GM18498 (cell line): ENCODE measurements at regions not wholly inside any gene's neighbourhood (a gene's known extent, or its start where the extent isn't known, plus 50 kb on each side); places are given as distances from the start of the nearest gene placed in this dataset.
"Not testable (repeated sequence)": the region's sequence is repeated elsewhere in the genome, so short reads cannot be mapped to it uniquely, and the experiment has no call there.

ENCODE experiments used
- ATAC-seq: cut with Tn5 transposase; IDR thresholded peaks from one replicate; pipeline ENCODE4 v1.9.1; 2021; ENCODE audit warnings: mild to moderate bottlenecking, moderate library complexity; ENCODE audit not compliant: unreplicated experiment

DNA sequence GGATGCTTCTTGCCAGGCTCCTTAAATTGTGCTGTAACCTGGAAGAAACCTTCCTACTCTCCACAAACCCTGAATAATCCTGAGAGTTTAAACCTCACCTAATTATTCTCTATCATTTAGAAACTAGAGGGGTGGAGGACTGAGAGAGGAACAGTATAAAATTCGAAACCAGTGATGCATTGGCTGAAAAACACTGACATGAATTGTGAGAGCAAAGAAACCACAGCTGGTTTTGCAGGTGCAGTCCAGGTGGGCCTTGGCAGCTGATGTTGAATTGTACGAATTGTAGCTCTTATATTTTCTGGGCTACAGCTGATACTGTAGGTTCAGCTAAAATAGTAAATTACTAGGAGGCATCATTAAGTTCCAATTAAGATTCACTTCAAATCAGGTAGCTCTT lies 227.0 kb upstream of the SLITRK5 start:
- ATAC-seq: peak; percentile 44

- ATAC-seq: no peak
Measured at GRCh38 chr13:87452281-87452680, 218.9 kb upstream of the SLITRK5 start.

DNA sequence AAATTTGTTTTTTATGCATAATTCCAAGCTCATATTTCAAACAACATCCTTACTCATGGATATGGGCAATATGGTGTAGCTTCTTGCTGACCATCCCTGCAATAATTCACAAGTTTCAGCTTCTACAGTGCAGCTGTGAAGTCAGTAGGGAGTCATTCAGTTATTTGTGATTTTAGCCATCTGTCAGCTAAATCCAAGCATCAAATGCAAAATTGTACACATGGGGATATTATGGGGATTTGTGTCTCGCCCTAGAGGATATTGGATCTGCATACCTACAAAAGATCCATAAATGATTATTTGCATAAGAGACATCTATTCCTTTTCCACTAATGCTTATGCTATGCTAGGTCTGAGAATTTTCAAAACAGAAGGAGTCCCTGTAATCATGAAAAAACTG lies 217.9 kb upstream of the SLITRK5 start:
- ATAC-seq: no peak

- ATAC-seq: no peak
Measured at GRCh38 chr13:87459419-87459818, 211.8 kb upstream of the SLITRK5 start.

DNA sequence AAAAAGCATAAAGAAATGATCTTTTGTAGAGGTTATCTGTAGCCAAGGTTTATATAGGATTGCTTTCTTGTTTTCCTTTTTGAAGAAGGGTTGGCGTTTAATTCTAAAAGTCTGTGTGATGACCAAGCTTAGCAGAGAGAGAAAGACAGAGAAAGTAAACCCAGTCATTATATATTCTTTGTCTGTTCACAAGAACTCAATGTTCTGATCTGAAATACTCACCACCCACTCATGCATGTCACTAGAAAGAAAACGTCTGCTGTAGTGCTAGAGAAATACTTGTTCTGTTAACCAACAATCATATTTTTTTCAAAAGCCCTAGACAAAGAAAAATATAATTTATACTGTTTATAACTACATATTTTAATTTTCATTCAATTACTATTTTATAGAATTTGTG lies 173.7 kb upstream of the SLITRK5 start:
- no peak for ATAC-seq

GRCh38 chr13:87498681-87499080 lies 172.5 kb upstream of the SLITRK5 start:
- ATAC-seq: no peak

DNA sequence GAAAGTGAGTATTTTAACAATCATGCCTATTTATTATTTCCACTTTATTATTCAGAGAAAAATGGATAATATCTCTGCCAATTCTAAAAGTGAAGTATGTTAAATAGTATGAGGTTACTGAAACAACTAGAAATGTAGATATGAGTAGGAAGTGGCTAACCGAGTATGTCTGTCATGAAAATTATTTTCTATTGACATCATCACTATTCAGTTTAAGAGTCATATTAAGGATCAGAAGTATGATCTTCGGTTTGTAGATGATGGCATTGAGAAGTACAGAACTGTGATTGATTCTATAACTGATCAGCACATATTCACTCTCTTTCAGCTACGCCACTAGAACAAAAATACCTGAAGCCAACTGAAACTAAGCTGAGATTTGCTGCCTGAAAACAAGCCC lies 146.4 kb upstream of the SLITRK5 start:
- ATAC-seq: no peak

DNA sequence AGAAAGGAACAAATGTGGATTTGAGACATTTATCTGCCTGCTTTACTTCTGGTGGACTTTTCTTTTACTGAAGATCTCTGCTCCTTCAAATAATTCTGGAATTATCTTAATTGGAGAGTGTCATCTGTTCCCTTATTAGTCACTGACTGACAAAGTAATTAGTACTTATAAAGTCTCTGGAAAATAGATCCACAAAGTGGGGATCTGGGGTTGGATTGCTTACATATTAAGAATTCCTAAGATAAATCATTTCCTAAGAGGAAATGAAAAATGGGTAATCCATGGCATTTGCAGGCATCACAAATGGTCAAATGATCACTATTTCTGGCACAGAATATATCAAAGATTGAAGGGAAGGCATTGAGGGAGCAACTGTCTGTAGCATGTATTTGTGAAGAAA lies 137.4 kb upstream of the SLITRK5 start:
- ATAC-seq: no peak

- no peak for ATAC-seq
Measured at GRCh38 chr13:87535911-87536310, 135.3 kb upstream of the SLITRK5 start.

GRCh38 chr13:87536499-87536898 lies 134.7 kb upstream of the SLITRK5 start:
- peak; percentile 51 for ATAC-seq

- ATAC-seq: peak; percentile 95
Measured at GRCh38 chr13:87536899-87537298, 134.3 kb upstream of the SLITRK5 start.

- ATAC-seq: no peak
Measured at GRCh38 chr13:87537951-87538350, 133.2 kb upstream of the SLITRK5 start.

DNA sequence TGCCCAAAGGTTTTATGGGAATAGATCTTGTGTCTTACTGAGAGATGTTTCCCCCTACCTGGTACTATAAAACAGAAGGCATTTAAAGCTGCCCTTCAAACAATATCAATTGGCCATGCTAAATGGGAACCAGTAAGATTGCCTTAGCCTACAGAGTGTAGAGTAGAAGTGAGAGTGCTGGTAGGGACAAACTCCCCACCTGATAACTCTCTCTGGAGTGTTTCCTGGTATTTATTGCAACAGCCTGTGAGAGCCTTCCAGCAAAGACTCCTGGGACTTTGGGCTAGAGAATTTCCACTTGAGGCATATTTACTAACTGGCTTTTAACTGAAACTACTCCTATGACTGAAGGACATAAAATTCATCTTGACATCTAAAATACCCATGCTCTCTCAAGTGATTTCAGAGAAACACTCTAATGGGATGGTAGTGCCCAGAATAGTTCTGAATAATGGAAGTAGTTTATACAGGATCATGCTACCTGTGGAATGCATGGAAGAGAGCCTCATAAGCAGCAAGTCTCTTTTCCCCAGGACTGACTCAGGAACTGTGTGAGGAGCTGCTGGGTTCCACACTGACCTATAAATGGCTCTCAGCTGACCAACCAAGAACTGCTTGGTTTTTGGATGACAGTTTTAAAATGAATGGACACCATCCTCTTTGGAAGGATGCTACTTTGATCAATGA lies 132.7 kb upstream of the SLITRK5 start:
- ATAC-seq: no peak

- no peak for ATAC-seq
Measured at GRCh38 chr13:87553142-87553541, 118.0 kb upstream of the SLITRK5 start.

- no peak for ATAC-seq
Measured at GRCh38 chr13:87554045-87554444, 117.1 kb upstream of the SLITRK5 start.

GRCh38 chr13:87557788-87558187 lies 113.4 kb upstream of the SLITRK5 start:
- no peak for ATAC-seq

DNA sequence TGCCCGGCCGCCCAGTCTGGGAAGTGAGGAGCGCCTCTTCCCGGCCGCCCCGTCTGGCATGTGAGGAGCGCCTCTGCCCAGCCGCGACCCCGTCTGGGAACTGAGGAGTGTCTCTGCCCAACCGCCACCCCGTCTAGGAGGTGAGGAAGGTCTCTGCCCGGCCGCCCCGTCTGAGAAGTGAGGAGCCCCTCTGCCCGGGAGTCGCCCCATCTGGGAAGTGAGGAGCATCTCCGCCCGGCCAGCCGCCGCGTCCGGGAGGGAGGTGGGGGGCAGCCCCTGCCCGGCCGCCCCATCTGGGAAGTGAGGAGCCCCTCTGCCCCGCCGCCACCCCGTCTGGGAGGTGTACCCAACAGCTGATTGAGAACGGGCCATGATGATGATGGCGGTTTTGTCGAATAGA lies 109.6 kb upstream of the SLITRK5 start:
- ATAC-seq: not testable (repeated sequence)

- no peak for ATAC-seq
Measured at GRCh38 chr13:87570669-87571068, 100.5 kb upstream of the SLITRK5 start.

GRCh38 chr13:87582399-87582798 lies 88.8 kb upstream of the SLITRK5 start:
- no peak for ATAC-seq

- ATAC-seq: no peak
Measured at GRCh38 chr13:87590518-87590917, 80.7 kb upstream of the SLITRK5 start.

DNA sequence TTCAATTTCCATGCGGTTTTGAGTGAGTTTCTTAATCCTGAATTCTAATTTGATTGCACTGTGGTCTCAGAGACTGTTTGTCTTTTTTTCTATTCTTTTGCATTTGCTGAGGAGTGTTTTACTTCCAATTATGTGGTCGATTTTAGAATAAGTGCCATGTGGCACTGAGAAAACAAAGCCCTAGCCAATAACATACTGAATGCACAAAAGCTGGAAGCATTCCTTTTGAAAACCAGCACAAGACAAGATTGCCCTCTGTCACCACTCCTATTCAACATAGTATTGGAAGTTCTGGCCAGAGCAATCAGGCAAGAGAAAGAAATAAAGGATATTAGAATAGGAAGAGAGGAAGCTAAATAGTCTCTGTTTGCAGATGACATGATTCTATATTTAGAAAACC lies 66.7 kb upstream of the SLITRK5 start:
- not testable (repeated sequence) for ATAC-seq

DNA sequence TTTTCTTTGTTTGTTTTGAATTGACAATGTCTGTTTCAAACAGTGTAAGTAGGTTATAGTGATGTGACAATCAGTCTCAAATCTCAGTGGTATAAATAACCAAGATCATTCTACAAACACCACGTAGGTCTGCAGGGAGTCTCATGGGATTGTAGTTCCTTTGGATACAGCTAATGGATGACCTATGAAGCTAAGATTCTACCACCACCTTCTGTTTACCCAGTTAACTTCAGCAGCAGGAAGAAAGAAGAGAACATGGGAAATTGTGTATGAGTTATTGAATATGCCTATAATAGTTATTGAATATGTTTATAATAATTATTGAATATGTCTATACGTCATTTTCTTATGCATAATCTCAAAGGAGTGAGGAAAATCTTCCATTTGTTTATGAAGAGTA lies 63.9 kb upstream of the SLITRK5 start:
- no peak for ATAC-seq

GRCh38 chr13:87614276-87614675 lies 56.9 kb upstream of the SLITRK5 start:
- no peak for ATAC-seq
